WTC11 (cell line): ENCODE measurements at regions not wholly inside any gene's neighbourhood (a gene's known extent, or its start where the extent isn't known, plus 50 kb on each side); places are given as distances from the start of the nearest gene placed in this dataset.

Source experiments
- ATAC-seq: fragments of 200-7000 bp; cut with Tn5 transposase; 2 replicates; pipeline ENCODE4 v1.10.0; 2021; ENCODE audit warnings: mild to moderate bottlenecking, moderate library complexity
- CTCF ChIA-PET: fragments of 300-600 bp; sonication (Branson Sonifier 250); formaldehyde crosslinking; loops from one replicate; lab custom pipeline; 2021; ENCODE audit warnings: antibody characterized with exemption; lab: Charles Lee
- POLR2A ChIA-PET: fragments of 350-600 bp; sonication (Branson Sonifier 250); formaldehyde crosslinking; loops from one replicate; lab custom pipeline; 2021; ENCODE audit warnings: antibody characterized with exemption; lab: Charles Lee
- DNase-seq: peaks from one replicate; pipeline ENCODE4 v3.0.0; 2021; ENCODE audit warnings: low spot score
- H3K27ac Mint-ChIP-seq: 2 replicates; pipeline ENCODE4 v1.8.0; 2021; ENCODE audit warnings: mixed read lengths
- H3K27me3 Mint-ChIP-seq: 2 replicates; pipeline ENCODE4 v1.8.0; 2021; ENCODE audit warnings: low read depth, mild to moderate bottlenecking, moderate library complexity, mixed read lengths
- H3K36me3 Mint-ChIP-seq: 2 replicates; pipeline ENCODE4 v1.8.0; 2021; ENCODE audit warnings: mixed read lengths
- H3K4me1 Mint-ChIP-seq: 2 replicates; pipeline ENCODE4 v1.8.0; 2022; ENCODE audit warnings: mixed read lengths
- H3K4me3 Mint-ChIP-seq: 2 replicates; pipeline ENCODE4 v1.8.0; 2021; ENCODE audit warnings: mild to moderate bottlenecking, moderate library complexity, mixed read lengths
- H3K9me3 Mint-ChIP-seq: 2 replicates; pipeline ENCODE4 v1.8.0; 2021; ENCODE audit warnings: mixed read lengths
- CREM ChIP-seq: sonication (generic); formaldehyde crosslinking; IDR thresholded peaks from 2 replicates; pipeline ENCODE4 v1.8.1; 2022; ENCODE audit warnings: mild to moderate bottlenecking, missing genetic modification reagents, moderate library complexity
- ESRRA ChIP-seq: sonication (generic); formaldehyde crosslinking; IDR thresholded peaks from 2 replicates; pipeline ENCODE4 v1.8.1; 2022; ENCODE audit warnings: mild to moderate bottlenecking, missing genetic modification reagents, borderline replicate concordance
- JAZF1 ChIP-seq: fragments of 250-450 bp; sonication (Bioruptor Pico); IDR thresholded peaks from 2 replicates; pipeline ENCODE4 v1.9.0; 2021; ENCODE audit warnings: moderate library complexity, mild to moderate bottlenecking, inconsistent platforms
- JUN ChIP-seq: sonication (generic); formaldehyde crosslinking; IDR thresholded peaks from 2 replicates; pipeline ENCODE4 v1.8.0; 2023; ENCODE audit warnings: mild to moderate bottlenecking, missing genetic modification reagents
- SMAD4 ChIP-seq: sonication (generic); formaldehyde crosslinking; IDR thresholded peaks from 2 replicates; pipeline ENCODE4 v1.8.0; 2022; ENCODE audit warnings: mild to moderate bottlenecking, missing genetic modification reagents
- SP1 ChIP-seq: sonication (generic); formaldehyde crosslinking; conservative IDR thresholded peaks from 2 replicates; pipeline ENCODE4 v1.8.1; 2022; ENCODE audit warnings: missing genetic modification reagents
- TEAD1 ChIP-seq: sonication (generic); formaldehyde crosslinking; IDR thresholded peaks from 2 replicates; pipeline ENCODE4 v1.8.0; 2022; ENCODE audit warnings: mild to moderate bottlenecking, missing genetic modification reagents
- ZNF423 ChIP-seq: fragments of 250-450 bp; sonication (Bioruptor Pico); IDR thresholded peaks from 2 replicates; pipeline ENCODE4 v2.1.2; 2022; ENCODE audit warnings: mild to moderate bottlenecking, moderate library complexity
- TF ChIP-seq, protein P1 (sequence below): sonication (generic); formaldehyde crosslinking; IDR thresholded peaks from 2 replicates; pipeline ENCODE4 v1.8.0; 2023; ENCODE audit warnings: mild to moderate bottlenecking, missing genetic modification reagents
- TF ChIP-seq, protein P2 (sequence below): fragments of 200-600 bp; IDR thresholded peaks from 2 replicates; pipeline ENCODE4 v1.8.0; 2022; ENCODE audit warnings: antibody characterized with exemption
- TF ChIP-seq, protein P3 (sequence below): sonication (generic); formaldehyde crosslinking; IDR thresholded peaks from 2 replicates; pipeline ENCODE4 v1.8.0; 2022; ENCODE audit warnings: mild to moderate bottlenecking, missing genetic modification reagents
- TF ChIP-seq, protein P4 (sequence below): sonication (generic); formaldehyde crosslinking; IDR thresholded peaks from 2 replicates; pipeline ENCODE4 v1.8.1; 2023; ENCODE audit warnings: mild to moderate bottlenecking, moderate library complexity, missing genetic modification reagents
- TF ChIP-seq, protein P5 (sequence below): sonication (generic); formaldehyde crosslinking; IDR thresholded peaks from 2 replicates; pipeline ENCODE4 v1.8.0; 2022; ENCODE audit warnings: mild to moderate bottlenecking, missing genetic modification reagents
- TF ChIP-seq, protein P6 (sequence below): sonication (generic); formaldehyde crosslinking; IDR thresholded peaks from 2 replicates; pipeline ENCODE4 v1.8.1; 2022; ENCODE audit warnings: mild to moderate bottlenecking, missing genetic modification reagents, moderate library complexity, borderline replicate concordance
- TF ChIP-seq, protein P7 (sequence below): sonication (generic); formaldehyde crosslinking; IDR thresholded peaks from 2 replicates; pipeline ENCODE4 v1.8.0; 2023; ENCODE audit warnings: missing genetic modification reagents

DNA sequence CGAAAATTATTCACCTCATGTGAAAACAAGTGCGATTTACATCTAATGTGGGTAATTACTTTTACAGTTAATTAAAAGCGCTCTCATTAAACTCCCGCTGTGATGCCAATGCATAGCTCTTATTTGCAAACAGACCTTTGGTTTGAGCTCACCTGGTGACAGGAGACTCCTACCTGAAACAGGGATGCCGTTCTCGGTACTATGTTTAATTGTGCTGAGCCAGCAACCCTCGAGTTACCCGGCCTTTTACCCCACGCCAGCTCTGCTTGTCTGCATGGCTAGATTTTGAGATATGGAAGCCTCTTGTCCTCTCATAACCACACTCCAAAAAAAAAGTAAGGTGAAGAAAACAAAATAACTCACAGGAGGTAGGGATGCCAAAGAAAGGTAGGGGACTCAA lies 690.4 kb upstream of the RBFOX1 start:
- peaks cover 60% of the 10 kb centered on the region for H3K9me3 Mint-ChIP-seq
- no peak for ATAC-seq
- CTCF ChIA-PET = no interaction called here
- H3K4me3 Mint-ChIP-seq = no peak overlapping the region
- H3K27ac Mint-ChIP-seq = no peak overlapping the region
- TF ChIP-seq, protein P1, sequence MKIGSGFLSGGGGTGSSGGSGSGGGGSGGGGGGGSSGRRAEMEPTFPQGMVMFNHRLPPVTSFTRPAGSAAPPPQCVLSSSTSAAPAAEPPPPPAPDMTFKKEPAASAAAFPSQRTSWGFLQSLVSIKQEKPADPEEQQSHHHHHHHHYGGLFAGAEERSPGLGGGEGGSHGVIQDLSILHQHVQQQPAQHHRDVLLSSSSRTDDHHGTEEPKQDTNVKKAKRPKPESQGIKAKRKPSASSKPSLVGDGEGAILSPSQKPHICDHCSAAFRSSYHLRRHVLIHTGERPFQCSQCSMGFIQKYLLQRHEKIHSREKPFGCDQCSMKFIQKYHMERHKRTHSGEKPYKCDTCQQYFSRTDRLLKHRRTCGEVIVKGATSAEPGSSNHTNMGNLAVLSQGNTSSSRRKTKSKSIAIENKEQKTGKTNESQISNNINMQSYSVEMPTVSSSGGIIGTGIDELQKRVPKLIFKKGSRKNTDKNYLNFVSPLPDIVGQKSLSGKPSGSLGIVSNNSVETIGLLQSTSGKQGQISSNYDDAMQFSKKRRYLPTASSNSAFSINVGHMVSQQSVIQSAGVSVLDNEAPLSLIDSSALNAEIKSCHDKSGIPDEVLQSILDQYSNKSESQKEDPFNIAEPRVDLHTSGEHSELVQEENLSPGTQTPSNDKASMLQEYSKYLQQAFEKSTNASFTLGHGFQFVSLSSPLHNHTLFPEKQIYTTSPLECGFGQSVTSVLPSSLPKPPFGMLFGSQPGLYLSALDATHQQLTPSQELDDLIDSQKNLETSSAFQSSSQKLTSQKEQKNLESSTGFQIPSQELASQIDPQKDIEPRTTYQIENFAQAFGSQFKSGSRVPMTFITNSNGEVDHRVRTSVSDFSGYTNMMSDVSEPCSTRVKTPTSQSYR (CRISPR knock-in tag) = no peak
- TF ChIP-seq JAZF1 = no peak
- TF ChIP-seq, protein P2, sequence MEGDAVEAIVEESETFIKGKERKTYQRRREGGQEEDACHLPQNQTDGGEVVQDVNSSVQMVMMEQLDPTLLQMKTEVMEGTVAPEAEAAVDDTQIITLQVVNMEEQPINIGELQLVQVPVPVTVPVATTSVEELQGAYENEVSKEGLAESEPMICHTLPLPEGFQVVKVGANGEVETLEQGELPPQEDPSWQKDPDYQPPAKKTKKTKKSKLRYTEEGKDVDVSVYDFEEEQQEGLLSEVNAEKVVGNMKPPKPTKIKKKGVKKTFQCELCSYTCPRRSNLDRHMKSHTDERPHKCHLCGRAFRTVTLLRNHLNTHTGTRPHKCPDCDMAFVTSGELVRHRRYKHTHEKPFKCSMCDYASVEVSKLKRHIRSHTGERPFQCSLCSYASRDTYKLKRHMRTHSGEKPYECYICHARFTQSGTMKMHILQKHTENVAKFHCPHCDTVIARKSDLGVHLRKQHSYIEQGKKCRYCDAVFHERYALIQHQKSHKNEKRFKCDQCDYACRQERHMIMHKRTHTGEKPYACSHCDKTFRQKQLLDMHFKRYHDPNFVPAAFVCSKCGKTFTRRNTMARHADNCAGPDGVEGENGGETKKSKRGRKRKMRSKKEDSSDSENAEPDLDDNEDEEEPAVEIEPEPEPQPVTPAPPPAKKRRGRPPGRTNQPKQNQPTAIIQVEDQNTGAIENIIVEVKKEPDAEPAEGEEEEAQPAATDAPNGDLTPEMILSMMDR = no peak
- TF ChIP-seq, protein P3, sequence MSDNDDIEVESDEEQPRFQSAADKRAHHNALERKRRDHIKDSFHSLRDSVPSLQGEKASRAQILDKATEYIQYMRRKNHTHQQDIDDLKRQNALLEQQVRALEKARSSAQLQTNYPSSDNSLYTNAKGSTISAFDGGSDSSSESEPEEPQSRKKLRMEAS (CRISPR knock-in tag) = no peak
- TF ChIP-seq, protein P4, sequence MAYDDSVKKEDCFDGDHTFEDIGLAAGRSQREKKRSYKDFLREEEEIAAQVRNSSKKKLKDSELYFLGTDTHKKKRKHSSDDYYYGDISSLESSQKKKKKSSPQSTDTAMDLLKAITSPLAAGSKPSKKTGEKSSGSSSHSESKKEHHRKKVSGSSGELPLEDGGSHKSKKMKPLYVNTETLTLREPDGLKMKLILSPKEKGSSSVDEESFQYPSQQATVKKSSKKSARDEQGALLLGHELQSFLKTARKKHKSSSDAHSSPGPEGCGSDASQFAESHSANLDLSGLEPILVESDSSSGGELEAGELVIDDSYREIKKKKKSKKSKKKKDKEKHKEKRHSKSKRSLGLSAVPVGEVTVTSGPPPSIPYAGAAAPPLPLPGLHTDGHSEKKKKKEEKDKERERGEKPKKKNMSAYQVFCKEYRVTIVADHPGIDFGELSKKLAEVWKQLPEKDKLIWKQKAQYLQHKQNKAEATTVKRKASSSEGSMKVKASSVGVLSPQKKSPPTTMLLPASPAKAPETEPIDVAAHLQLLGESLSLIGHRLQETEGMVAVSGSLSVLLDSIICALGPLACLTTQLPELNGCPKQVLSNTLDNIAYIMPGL (CRISPR knock-in tag) = no peak
- POLR2A ChIA-PET = no interaction called here
- DNase-seq = no peak
- no peaks in the 10 kb centered on the region for H3K4me1 Mint-ChIP-seq
- H3K36me3 Mint-ChIP-seq = peaks cover 52% of the 10 kb centered on the region
- peaks cover 15% of the 10 kb centered on the region for H3K27me3 Mint-ChIP-seq

DNA sequence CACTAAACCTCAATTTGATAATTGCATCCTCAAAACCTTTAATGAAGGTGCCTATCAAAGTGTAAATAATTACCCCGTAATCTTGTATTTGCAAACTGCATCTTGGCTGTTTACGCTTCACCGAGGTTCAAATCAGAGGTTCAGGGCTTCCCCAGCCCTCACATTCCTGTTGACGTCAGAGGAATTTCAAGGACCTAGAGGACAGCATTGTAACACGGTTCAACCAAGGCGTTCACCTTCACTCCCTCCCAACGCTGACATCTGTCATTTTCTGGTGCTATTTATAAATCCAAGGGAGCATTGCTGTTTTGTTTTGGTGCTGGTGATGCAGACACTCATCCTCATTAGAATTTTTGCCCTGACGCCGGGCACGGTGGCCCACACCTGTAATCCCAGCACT lies 691.6 kb upstream of the RBFOX1 start:
- ChIA-PET CTCF (no interaction called here), POLR2A (no interaction called here)
- peaks cover 42% of the 10 kb centered on the region for H3K36me3 Mint-ChIP-seq
- no peak for ATAC-seq
- H3K27ac Mint-ChIP-seq = no peak overlapping the region
- H3K27me3 Mint-ChIP-seq = peaks cover 10% of the 10 kb centered on the region
- no peaks in the 10 kb centered on the region for H3K4me1 Mint-ChIP-seq
- DNase-seq = no peak
- H3K4me3 Mint-ChIP-seq = no peak overlapping the region
- TF ChIP-seq JUN (CRISPR knock-in tag) (no peak), ZNF423 (CRISPR knock-in tag) (no peak), TEAD1 (CRISPR knock-in tag) (no peak), SP1 (CRISPR knock-in tag) (no peak), CREM (CRISPR knock-in tag) (no peak), SMAD4 (CRISPR knock-in tag) (no peak), ESRRA (CRISPR knock-in tag) (no peak)
- TF ChIP-seq, protein P5, sequence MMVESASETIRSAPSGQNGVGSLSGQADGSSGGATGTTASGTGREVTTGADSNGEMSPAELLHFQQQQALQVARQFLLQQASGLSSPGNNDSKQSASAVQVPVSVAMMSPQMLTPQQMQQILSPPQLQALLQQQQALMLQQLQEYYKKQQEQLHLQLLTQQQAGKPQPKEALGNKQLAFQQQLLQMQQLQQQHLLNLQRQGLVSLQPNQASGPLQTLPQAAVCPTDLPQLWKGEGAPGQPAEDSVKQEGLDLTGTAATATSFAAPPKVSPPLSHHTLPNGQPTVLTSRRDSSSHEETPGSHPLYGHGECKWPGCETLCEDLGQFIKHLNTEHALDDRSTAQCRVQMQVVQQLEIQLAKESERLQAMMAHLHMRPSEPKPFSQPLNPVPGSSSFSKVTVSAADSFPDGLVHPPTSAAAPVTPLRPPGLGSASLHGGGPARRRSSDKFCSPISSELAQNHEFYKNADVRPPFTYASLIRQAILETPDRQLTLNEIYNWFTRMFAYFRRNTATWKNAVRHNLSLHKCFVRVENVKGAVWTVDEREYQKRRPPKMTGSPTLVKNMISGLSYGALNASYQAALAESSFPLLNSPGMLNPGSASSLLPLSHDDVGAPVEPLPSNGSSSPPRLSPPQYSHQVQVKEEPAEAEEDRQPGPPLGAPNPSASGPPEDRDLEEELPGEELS = no peak
- TF ChIP-seq, protein P6, sequence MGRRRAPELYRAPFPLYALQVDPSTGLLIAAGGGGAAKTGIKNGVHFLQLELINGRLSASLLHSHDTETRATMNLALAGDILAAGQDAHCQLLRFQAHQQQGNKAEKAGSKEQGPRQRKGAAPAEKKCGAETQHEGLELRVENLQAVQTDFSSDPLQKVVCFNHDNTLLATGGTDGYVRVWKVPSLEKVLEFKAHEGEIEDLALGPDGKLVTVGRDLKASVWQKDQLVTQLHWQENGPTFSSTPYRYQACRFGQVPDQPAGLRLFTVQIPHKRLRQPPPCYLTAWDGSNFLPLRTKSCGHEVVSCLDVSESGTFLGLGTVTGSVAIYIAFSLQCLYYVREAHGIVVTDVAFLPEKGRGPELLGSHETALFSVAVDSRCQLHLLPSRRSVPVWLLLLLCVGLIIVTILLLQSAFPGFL (CRISPR knock-in tag) = no peak
- TF ChIP-seq, protein P7, sequence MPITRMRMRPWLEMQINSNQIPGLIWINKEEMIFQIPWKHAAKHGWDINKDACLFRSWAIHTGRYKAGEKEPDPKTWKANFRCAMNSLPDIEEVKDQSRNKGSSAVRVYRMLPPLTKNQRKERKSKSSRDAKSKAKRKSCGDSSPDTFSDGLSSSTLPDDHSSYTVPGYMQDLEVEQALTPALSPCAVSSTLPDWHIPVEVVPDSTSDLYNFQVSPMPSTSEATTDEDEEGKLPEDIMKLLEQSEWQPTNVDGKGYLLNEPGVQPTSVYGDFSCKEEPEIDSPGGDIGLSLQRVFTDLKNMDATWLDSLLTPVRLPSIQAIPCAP (CRISPR knock-in tag) = no peak
- H3K9me3 Mint-ChIP-seq = peaks cover 50% of the 10 kb centered on the region
